Neuronal stem cell (in vitro differentiated cells): ENCODE measurements at regions not wholly inside any gene's neighbourhood (a gene's known extent, or its start where the extent isn't known, plus 50 kb on each side); places are given as distances from the start of the nearest gene placed in this dataset.

Experiments
- DNase-seq: peaks from one replicate; pipeline ENCODE4 v3.0.0-alpha.2; 2013; ENCODE audit warnings: low spot score
- H2AFZ ChIP-seq: one replicate; pipeline ENCODE4 v1.6.1; 2013; ENCODE audit warnings: mild to moderate bottlenecking, low read length, inconsistent platforms
- H2AK5ac ChIP-seq: 2 replicates; pipeline ENCODE4 v1.6.1; 2013; ENCODE audit warnings: low read depth, mild to moderate bottlenecking, inconsistent platforms, low read length, moderate library complexity, mixed read lengths
- H2BK120ac ChIP-seq: 2 replicates; pipeline ENCODE4 v1.6.1; 2013; ENCODE audit warnings: low read depth, mild to moderate bottlenecking, inconsistent platforms, low read length, moderate library complexity, mixed read lengths
- H2BK12ac ChIP-seq: one replicate; pipeline ENCODE4 v1.6.1; 2013; ENCODE audit warnings: low read length, inconsistent platforms
- H2BK15ac ChIP-seq: 2 replicates; pipeline ENCODE4 v1.6.1; 2013; ENCODE audit warnings: mild to moderate bottlenecking, low read length, inconsistent platforms, mixed read lengths
- H2BK5ac ChIP-seq: one replicate; pipeline ENCODE4 v1.6.1; 2013; ENCODE audit warnings: inconsistent platforms, mild to moderate bottlenecking, low read length, moderate library complexity
- H3K14ac ChIP-seq: one replicate; pipeline ENCODE4 v1.6.1; 2013; ENCODE audit warnings: low read length, inconsistent platforms
- H3K18ac ChIP-seq: 2 replicates; pipeline ENCODE4 v1.6.1; 2013; ENCODE audit warnings: low read length, inconsistent platforms
- H3K23ac ChIP-seq: 2 replicates; pipeline ENCODE4 v1.6.1; 2013; ENCODE audit warnings: low read depth, mild to moderate bottlenecking, mixed read lengths, low read length, inconsistent platforms; ENCODE audit not compliant: poor library complexity
- H3K27ac ChIP-seq: replicated peaks from 3 replicates; pipeline ENCODE4 v1.5.1; 2013; ENCODE audit warnings: low read length, inconsistent platforms
- H3K27me3 ChIP-seq, 3 experiments: 2 replicates each; pipeline ENCODE4 v1.6.1; 2013; ENCODE audit warnings: low read length in 3 of 3, mild to moderate bottlenecking in 2 of 3, inconsistent platforms in 1 of 3, low read depth in 1 of 3, mixed read lengths in 1 of 3, moderate library complexity in 1 of 3; ENCODE audit not compliant: control insufficient read depth in 3 of 3, insufficient read depth in 3 of 3
- H3K36me3 ChIP-seq, 2 donors: replicated peaks in 1 of 2; 2 replicates each; pipeline ENCODE4 v1.6.1; 2013; ENCODE audit warnings: low read length in 2 of 2; ENCODE audit not compliant: control insufficient read depth in 2 of 2, insufficient read depth in 2 of 2
- H3K4ac ChIP-seq: 2 replicates; pipeline ENCODE4 v1.6.1; 2013; ENCODE audit warnings: inconsistent platforms, mild to moderate bottlenecking, low read length, moderate library complexity
- H3K4me1 ChIP-seq, 2 donors: 1 replicate in 1 of 2; 2 replicates in 1 of 2; pipeline ENCODE4 v1.6.1; 2013; ENCODE audit warnings: low read length in 2 of 2, low read depth in 1 of 2; ENCODE audit not compliant: control insufficient read depth in 2 of 2, insufficient read depth in 1 of 2
- H3K4me2 ChIP-seq: one replicate; pipeline ENCODE4 v1.6.1; 2013; ENCODE audit warnings: mild to moderate bottlenecking, low read length, inconsistent platforms; ENCODE audit not compliant: insufficient read depth, poor library complexity, severe bottlenecking
- H3K4me3 ChIP-seq, 2 donors: 2 replicates each; pipeline ENCODE4 v1.5.1; 2013; ENCODE audit warnings: low read length in 2 of 2, mild to moderate bottlenecking in 2 of 2, inconsistent platforms in 1 of 2, moderate library complexity in 1 of 2
- H3K79me1 ChIP-seq: one replicate; pipeline ENCODE4 v1.6.1; 2013; ENCODE audit warnings: low read depth, mild to moderate bottlenecking, inconsistent platforms, low read length, moderate library complexity
- H3K9ac ChIP-seq: one replicate; pipeline ENCODE4 v1.6.1; 2013; ENCODE audit warnings: mild to moderate bottlenecking, low read depth, low read length, inconsistent platforms; ENCODE audit not compliant: poor library complexity
- H3K9me3 ChIP-seq, 2 donors: replicated peaks in 1 of 2; 2 replicates each; pipeline versions ENCODE3 to v1.6.1; 2013; ENCODE audit warnings: low read length in 2 of 2, mild to moderate bottlenecking in 2 of 2, inconsistent platforms in 1 of 2, low read depth in 1 of 2, mixed read lengths in 1 of 2, moderate library complexity in 1 of 2; ENCODE audit not compliant: control insufficient read depth in 2 of 2, insufficient read depth in 1 of 2
- H4K8ac ChIP-seq: one replicate; pipeline ENCODE4 v1.6.1; 2013; ENCODE audit warnings: low read depth, mild to moderate bottlenecking, inconsistent platforms, low read length, moderate library complexity
- H4K91ac ChIP-seq: one replicate; pipeline ENCODE4 v1.6.1; 2013; ENCODE audit warnings: low read length, low read depth, mild to moderate bottlenecking, inconsistent platforms; ENCODE audit not compliant: poor library complexity
- WGBS, 2 donors: extraction: QIAGEN DNeasy Blood & Tissue Kit; methylation state at CpG; one replicate each; pipeline ENCODE4 v1.1.7; 2013; ENCODE audit warnings: missing lambda C conversion rate in 2 of 2, mixed read lengths in 1 of 2; ENCODE audit not compliant: insufficient read length in 2 of 2, insufficient replicate concordance in 1 of 2; ENCODE audit errors: extremely low coverage in 2 of 2; 5-methylcytosine and 5-hydroxymethylcytosine counted together

DNA sequence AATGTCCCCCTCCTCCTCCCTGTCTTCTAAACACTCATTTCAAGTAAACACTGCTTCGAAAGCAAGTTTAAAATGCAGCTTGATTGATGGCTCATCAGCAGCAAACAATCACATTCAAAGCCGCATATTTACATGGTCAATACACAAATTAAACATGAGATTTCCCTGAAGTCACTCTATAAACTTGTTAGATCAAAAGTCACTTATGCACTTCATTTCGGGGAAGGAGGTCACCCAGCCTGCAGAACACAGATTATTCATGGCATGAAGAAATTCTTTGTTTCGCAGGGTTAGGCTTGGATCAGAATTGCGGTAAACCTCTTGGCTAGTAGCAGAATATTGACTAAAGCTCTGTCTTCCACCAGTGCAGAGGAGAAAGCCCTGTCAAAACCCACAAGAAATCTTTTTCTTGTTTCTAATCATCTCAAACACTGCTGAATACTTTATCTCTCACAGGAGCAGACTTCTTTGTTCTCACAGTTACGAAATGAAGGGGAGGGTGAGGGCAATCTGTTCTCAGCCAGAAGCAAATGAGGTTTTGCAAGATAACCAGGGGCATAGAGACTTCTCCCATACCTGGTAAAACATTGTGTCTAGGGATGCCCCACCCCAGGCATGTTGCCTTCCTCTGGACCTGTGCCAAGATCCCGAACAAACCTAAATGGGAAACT is 133.3 kb upstream of the CHL1 start:
- Histone ChIP-seq H2BK15ac (no peak overlapping the region), H3K4me3 (no peak overlapping the region), H3K27me3 (no peaks in the 10 kb centered on the region), H4K91ac (no peak overlapping the region), H3K9me3 (no peaks in the 10 kb centered on the region), H2BK12ac (no peak overlapping the region), H3K27ac (no peak overlapping the region), H3K79me1 (no peaks in the 10 kb centered on the region), H3K23ac (no peak overlapping the region), H2AFZ (peak overlapping the region; percentile 66), H2AK5ac (no peak overlapping the region), H3K36me3 (no peaks in the 10 kb centered on the region), H2BK5ac (no peak overlapping the region), H2BK120ac (no peak overlapping the region), H3K4ac (no peak overlapping the region), H3K9ac (no peak overlapping the region), H3K18ac (no peak overlapping the region), H3K4me2 (no peak overlapping the region), H3K4me1 (peaks cover 4 to 5% of the 10 kb centered on the region in 2 donors), H4K8ac (no peak overlapping the region), H3K14ac (no peak overlapping the region)
- WGBS, 2 donors: no CpG with 5 or more reads among the region's 7 CpGs
- DNase-seq: no peak

GRCh38 chr3:69690-70089 is 126.9 kb upstream of the CHL1 start:
- Histone ChIP-seq H3K27me3 (no peaks in the 10 kb centered on the region), H3K9ac (no peak overlapping the region), H3K23ac (no peak overlapping the region), H2AK5ac (no peak overlapping the region), H4K91ac (no peak overlapping the region), H3K79me1 (no peaks in the 10 kb centered on the region), H2BK120ac (no peak overlapping the region), H2AFZ (no peak overlapping the region), H3K4me2 (no peak overlapping the region), H2BK12ac (no peak overlapping the region), H3K18ac (no peak overlapping the region), H3K14ac (no peak overlapping the region), H3K9me3 (no peaks in the 10 kb centered on the region), H3K4me3 (no peak overlapping the region), H2BK5ac (no peak overlapping the region), H2BK15ac (no peak overlapping the region), H4K8ac (no peak overlapping the region), H3K4me1 (peaks cover 3 to 12% of the 10 kb centered on the region in 2 donors), H3K36me3 (no peaks in the 10 kb centered on the region), H3K4ac (no peak overlapping the region), H3K27ac (no peak overlapping the region)
- WGBS, 2 donors: no CpG with 5 or more reads among the region's 1 CpG
- DNase-seq: no peak

- H3K4me2 ChIP-seq: no peak overlapping the region
- H2AK5ac ChIP-seq: no peak overlapping the region
- no peak overlapping the region for H4K91ac ChIP-seq
- no peaks in the 10 kb centered on the region for H3K9me3 ChIP-seq
- H4K8ac ChIP-seq: no peak overlapping the region
- no peak overlapping the region for H3K23ac ChIP-seq
- H2BK120ac ChIP-seq: no peak overlapping the region
- H3K4me3 ChIP-seq: no peak overlapping the region
- H2BK5ac ChIP-seq: no peak overlapping the region
- no peaks in the 10 kb centered on the region for H3K36me3 ChIP-seq
- no peak for DNase-seq
- H3K9ac ChIP-seq: no peak overlapping the region
- no peak overlapping the region for H3K27ac ChIP-seq
- H2AFZ ChIP-seq: peak overlapping the region; percentile 72
- H2BK12ac ChIP-seq: no peak overlapping the region
- H3K4me1 ChIP-seq: peaks cover 3 to 12% of the 10 kb centered on the region in 2 donors
- H2BK15ac ChIP-seq: no peak overlapping the region
- H3K18ac ChIP-seq: no peak overlapping the region
- no peak overlapping the region for H3K4ac ChIP-seq
- H3K14ac ChIP-seq: no peak overlapping the region
- no peaks in the 10 kb centered on the region for H3K79me1 ChIP-seq
- no CpG with 5 or more reads among the region's 1 CpG for WGBS, 2 donors
- no peaks in the 10 kb centered on the region for H3K27me3 ChIP-seq
Measured at GRCh38 chr3:72776-73175, 123.8 kb upstream of the CHL1 start.

DNA sequence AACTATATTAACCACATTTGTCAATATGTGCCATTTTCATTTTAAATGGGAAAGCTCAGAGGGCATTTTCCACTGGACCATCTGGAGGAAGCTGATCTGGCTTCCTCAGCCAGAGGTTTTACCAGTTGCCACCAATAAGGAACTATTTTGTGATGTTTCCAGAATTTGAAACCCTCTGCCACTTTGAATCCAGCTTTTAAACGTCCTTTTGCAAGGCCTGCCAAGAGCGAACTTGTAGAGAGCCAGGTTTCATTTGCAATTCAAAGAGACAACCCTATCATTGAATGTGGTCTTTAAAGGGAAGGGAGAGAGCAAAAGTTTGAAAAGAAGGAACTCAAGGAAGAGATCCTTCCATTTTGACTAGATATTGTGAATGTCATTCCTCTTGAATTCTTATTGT is 123.3 kb upstream of the CHL1 start:
- Histone ChIP-seq H3K4me3 (no peak overlapping the region), H3K4me2 (no peak overlapping the region), H3K79me1 (no peaks in the 10 kb centered on the region), H2AK5ac (no peak overlapping the region), H4K91ac (no peak overlapping the region), H2BK15ac (no peak overlapping the region), H3K14ac (no peak overlapping the region), H2BK12ac (no peak overlapping the region), H4K8ac (no peak overlapping the region), H3K36me3 (no peaks in the 10 kb centered on the region), H3K18ac (no peak overlapping the region), H3K27ac (no peak overlapping the region), H3K9ac (no peak overlapping the region), H3K23ac (no peak overlapping the region), H2AFZ (peak overlapping the region; percentile 72), H3K4me1 (peaks cover 3 to 12% of the 10 kb centered on the region in 2 donors), H3K4ac (no peak overlapping the region), H2BK120ac (no peak overlapping the region), H3K9me3 (no peaks in the 10 kb centered on the region), H3K27me3 (no peaks in the 10 kb centered on the region), H2BK5ac (no peak overlapping the region)
- no CpG with 5 or more reads among the region's 2 CpGs for WGBS, 2 donors
- DNase-seq: no peak
